Stimulated activated CD8-positive, alpha-beta memory T cell treated with anti-CD3 and anti-CD28 coated beads, Interleukin-15, amount 100 ng/mL, for 4 hours (primary cell): ENCODE measurements at regions not wholly inside any gene's neighbourhood (a gene's known extent, or its start where the extent isn't known, plus 50 kb on each side); places are given as distances from the start of the nearest gene placed in this dataset.

Experiments used
- DNase-seq, 2 donors: peaks; one replicate each; pipeline ENCODE4 v3.0.0-alpha.2; 2020; ENCODE audit warnings: low read depth in 2 of 2

DNA sequence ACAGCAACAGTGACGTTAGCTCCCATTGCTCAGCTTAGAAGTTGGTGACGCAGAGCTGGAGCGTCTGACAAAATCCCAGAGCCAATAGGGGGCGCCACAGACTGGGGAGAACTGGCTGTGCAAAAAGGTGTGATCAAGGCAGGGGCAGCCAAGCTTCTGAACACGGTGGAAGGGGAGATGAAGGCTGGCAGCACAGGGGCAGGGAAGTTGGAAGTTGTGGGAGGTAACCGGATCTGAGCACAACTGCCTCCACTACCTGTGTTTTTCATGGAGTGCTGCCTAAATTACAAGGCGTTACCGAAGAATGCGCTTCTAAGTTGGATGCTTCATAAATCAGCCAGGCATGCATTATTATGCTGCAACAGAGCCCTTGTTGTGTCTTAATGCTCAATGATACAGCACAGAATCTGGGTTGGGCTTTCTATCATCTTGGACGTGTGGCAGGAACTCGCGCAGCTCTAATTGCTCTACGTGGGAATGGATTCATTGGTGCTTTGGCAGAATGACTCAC lies 370.0 kb downstream of the SLC4A3 start:
- DNase-seq, result no peak

DNA sequence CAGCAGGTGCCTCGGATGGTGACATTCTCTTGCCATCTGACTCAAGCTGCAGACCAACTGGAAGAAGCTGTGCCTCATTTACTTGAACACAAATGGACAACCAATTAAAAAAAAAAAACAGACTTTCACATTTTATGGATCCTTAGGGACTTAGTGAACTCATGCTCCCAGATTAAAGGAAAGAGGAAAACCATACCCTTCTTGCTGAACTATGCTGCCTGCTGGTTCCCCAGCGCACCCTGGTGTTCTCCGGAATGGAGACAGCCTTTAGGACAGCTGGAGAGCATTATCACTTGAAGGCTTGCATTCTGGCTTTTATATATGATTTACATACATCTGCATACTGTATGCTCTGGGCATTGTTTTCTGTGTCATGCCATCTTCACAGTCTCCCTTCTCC lies 370.7 kb downstream of the SLC4A3 start:
- no peak for DNase-seq

DNA sequence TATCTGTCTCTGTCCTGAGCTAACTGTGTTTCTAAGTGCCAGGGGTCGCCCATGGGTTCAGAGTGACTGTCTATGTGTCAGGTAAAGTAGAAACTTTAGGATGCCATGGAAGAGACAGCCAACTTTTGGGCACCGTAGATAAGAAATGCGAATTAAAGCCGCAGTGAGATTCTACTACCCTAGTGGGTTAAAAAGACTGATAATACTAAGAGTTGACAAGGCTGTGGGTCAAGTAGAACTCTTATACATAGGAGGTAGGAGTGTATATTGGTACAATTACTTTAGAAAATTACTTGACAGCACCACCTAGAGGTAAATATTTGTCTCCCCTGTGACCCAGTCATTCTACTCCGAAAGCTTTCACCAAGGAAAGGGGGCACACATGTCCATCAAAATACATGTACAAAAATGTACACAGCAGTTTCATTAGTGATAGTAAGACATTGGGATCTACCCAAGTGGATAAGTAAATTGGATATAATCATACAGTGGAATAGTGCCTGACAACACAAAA lies 371.3 kb downstream of the SLC4A3 start:
- DNase-seq, result no peak

DNA sequence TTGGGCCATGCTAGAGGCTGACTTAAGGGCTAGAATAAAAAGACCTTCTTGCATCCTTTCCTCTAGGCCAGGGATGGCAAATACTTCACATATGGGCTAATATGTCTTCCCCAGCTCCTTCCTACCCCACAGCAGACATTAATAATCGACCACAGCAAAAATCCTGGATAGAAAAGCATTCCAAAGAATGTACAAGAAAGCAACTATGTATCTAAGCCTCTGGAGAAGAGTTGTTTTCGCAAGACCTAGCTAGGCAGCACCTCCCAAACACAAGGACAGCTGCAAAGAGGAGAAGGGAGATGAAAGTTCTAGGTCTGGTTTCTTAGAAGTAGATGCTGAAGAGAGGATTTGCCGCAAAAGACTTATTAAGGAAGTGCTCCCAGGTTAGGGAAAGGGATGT lies 372.6 kb downstream of the SLC4A3 start:
- DNase-seq, result no peak

DNA sequence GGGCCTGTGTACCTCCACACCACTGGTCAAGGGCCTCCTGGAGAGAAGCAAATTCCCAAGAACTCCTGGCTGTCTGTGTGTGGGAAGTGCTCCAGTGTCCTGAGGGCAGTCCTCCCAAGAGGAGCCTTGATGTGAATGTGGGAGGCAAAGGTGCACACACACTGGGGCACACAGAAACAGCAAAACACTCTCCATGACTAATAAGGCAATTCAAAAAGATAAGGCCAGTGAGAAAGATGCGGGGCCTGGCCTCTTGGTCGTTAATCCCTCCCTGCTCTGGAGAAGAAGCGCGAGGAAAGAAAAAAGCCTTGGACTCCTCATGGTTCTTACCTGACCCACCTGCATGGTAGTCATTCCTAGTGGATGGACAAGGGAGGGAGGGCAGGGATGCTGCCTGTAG lies 373.2 kb downstream of the SLC4A3 start:
- no peak for DNase-seq

DNA sequence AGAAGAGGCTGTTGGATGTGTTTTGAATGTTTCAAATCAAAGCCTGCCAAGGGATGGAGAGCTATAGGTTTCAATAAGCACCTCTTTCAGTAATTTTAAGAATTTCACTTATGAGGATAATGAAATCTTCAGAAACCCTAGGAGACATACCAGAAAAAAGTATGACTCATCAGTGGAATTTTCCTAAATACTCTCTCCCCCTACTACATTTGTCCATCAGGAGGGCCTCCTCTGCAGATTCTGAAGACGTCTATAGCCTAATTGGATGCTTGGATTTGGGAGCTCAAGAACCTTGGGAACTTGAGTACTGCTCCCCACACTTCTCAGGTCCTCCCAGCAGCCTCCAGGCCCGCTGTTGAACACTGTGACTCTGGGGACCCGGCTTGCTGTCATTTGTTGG lies 374.3 kb downstream of the SLC4A3 start:
- DNase-seq, result no peak

DNA sequence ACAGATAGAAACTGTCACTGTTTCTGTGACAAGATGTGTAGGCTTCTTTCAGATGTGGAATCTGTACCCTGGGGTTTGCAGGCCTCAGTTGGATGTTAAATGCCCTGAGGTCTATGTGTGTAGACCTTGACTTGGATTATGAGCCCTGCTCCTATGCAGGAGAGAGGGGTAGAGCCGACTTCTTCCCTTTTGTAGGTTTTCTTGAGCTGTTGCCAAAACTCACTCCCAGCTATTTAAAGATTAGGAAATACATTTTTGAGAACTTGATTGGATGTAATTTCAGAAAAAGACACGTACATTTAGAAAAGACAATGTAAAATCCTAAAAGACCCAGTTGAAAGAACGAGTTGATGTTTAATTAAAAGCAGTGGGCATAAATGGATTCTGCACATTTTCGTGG lies 374.8 kb downstream of the SLC4A3 start:
- DNase-seq, result no peak

DNA sequence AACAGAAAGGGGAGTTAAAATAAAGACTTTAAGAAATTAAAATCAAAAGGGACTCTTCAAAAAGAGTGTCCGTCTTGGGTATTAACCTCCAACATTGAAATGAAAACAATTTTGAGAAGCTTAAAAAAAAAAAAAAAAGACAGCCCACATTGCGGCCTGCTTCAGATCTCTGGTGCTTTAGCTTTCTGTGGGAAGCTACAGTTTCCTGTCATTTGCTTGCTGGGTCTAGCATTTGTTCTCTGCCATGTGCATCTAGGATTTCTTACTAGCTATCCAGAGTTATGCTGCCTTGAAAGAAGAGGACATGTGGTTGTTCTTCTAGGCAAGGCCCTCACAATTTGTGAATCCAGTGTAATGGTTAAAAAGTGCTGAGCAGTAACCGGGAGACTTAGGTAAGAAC lies 375.3 kb downstream of the SLC4A3 start:
- no peak for DNase-seq

DNA sequence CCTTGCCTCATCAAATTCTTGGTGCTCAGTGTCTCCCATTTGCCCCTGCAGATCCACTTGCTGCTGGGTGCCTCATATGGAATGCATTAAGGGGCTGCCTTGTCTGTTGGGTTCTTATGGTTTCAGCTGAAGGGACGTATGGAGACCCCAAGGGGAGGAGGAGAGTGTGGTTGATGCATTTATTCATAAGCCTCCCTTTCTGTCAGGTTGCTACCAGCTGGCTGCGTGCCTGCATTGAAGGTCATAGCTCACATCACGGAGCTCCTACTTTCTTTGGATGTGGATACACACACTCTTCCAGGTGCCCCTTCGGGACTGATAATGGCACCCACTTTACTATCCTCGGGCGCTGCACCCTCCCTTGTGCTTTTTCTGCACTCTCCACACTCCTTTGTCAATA lies 377.9 kb downstream of the SLC4A3 start:
- DNase-seq, result no peak

DNA sequence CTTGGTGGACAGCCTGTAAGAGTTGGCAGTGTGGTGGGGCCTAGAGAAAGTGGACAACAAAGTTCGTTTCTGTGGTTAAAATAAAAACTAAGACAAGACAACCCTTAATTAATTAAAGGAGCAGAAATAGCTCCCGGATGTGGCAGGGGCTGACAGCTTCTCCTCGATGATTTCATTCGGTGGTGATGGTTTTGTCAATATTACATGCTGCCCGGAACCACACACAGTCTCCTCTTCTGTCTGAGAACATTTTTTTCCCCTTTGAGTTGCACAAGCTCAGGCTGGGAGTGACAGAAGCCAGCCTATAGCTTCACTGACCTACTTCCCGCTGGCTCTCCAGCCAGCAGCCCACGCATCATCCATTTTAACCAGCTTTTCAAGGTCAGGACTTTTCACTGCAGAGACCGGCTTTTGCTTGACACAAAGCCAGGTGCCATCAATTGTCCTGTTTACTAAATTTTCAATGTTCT lies 378.8 kb downstream of the SLC4A3 start:
- DNase-seq, result no peak

DNA sequence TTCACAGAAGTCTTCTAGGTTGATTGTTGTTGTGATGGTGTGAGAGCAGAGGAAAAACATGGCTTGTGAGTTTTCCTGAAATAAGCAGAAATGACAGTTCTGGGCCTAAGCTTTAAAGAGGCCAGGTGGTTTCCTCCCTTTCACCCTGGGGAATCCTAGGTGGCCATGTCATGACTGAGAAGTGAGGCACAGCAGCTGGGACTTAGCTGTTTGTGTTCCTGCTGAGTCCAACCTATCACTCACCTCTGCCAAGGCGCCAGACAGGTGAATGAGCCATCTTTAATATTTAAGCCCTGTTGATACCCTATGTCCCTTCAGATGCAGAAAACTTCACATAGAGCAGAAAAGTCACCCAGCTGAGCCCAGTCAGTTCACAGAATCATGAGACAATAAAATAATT lies 384.4 kb downstream of the SLC4A3 start:
- no peak for DNase-seq

DNA sequence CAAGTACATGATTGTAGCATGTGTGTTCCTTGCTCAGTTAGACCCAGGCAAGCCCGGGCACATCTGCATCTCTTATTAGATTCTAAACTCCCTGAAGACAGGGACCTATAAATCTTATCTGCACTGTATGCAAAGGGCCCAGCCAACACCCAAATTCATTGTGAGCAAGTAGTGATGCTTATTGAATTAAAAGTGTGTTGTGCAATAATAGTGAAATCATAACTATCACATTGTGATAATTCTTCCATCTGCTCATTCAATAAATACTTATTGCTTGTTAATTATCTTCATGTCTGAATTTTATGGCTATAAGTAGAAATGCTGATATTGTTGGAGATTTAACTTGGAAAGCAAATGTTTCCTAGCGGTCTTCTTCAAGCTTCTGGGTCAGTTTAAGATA lies 387.5 kb downstream of the SLC4A3 start:
- no peak for DNase-seq

DNA sequence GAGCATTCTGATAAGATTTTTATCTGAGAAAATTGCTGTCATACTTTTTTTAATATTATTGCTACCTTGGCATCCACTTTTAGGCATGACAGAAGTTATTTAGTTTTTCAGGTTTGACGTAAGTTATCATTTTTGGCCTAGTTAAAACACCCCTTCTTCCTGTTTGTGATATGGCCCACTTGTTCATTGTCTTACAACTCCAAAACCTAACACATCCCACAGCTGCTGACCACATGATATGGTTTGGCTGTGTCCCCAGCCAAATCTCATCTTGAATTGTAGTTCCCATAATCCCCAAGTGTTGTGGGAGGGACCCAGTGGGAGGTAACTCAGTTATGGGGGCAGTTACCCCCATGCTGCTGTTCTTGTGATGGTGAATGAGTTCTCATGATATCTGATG lies 388.1 kb downstream of the SLC4A3 start:
- no peak for DNase-seq

DNA sequence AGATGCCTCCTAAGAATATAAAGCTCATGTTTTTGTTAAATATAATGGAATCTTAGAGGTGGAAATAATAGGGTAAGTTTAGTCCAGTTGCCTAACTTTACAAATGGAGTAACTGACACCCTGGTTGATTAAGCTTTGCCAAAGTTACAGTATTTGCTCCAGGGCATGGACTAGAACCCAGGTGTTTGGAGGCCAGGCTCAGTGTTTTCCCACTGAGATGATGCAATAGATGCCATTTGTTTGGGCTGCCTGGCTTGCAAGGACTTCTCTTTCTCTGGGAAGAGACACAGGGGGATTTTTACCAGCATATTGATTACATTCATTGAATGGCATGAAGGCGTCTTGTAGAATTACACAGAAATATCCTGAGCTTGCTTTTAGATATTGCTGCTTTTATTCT lies 397.8 kb downstream of the SLC4A3 start:
- DNase-seq, result no peak

DNA sequence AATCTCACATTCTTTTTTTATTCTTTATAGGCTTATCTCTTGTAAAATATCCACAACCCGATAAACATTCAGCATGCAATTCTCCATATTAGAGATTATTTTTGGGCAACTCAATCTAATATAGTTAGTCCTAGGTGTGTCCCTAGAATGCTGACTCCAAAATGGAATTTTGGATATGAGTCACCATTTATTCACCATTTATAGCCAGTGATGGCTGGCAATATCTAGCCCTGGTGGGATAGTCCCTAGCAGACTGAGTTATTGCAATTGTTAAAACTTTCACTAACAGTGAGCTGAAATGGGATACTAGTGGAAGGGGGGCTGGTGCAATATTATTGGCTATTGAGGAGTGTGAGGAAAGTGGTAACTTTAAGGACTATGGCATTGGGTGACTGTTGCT lies 401.6 kb downstream of the SLC4A3 start:
- DNase-seq, result no peak

DNA sequence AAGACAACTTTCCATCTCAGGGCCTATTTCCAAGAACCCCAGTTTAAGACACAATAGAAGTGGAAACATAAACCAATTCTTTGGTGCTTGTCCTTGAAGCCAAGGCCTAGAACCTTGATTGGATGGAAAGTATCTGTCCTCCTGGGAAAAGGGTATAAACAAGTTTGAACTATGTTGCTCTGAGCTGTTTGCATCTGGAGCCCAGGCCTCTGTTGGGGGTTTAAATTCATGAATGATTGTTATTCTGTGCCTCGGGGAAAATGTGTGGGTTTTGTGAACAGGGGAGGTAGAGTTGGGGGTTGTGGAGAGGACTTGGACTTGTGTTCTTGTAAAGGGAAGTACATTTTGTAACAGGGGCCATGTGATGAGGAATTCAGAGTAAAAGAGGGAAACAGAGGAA lies 406.1 kb downstream of the SLC4A3 start:
- no peak for DNase-seq

DNA sequence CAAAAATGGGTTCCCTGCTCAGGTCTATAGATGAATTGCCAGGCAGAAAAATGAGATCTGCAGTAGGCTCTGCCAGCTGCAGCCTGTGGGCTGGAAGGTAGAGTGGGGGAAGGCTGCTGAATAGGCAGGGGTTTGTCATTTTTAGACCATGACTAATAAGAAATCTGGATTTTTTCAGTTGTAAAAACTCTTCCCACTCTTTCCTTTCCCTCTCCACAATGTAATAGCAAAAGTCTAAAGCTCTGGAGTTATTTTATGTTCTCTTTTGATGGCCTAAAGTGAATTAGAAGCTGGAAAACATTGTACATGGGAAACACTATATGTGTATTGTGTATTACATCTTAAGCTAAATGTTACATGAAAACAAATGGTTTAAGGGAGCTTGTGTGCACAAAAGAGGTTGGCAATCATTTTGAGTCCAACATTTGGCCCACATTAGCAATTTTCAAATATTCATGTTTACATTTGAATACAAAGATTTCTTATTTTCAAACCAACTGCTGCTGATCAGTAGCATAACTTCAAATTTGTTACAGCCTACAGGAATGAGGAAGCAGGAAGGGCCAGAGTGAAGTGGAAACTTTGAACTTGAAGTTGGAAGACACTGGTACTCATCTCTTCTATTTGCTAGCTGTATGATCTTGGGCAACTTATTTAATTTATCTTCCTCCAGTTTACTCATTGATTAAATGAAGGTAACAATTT lies 407.1 kb downstream of the SLC4A3 start:
- no peak for DNase-seq

DNA sequence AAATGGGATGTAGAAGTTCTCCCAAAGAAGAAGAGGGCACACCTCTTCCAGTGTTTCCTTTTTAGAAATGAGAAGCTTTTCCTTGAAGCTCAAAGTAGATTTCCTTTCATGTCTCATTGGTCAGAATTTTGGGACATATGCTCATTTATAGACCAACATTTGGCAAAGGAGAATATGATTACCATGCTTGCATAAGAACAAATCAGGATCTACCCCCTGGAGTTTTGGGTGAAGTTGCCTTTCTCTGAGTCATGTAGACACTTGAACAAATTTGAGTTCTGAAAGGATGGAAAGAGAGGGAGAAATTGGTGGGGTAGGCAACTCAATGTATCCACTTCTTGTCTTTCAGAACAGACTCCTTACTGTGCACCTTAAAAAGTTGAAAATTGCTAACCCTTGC lies 409.0 kb downstream of the SLC4A3 start:
- DNase-seq, result no peak

DNA sequence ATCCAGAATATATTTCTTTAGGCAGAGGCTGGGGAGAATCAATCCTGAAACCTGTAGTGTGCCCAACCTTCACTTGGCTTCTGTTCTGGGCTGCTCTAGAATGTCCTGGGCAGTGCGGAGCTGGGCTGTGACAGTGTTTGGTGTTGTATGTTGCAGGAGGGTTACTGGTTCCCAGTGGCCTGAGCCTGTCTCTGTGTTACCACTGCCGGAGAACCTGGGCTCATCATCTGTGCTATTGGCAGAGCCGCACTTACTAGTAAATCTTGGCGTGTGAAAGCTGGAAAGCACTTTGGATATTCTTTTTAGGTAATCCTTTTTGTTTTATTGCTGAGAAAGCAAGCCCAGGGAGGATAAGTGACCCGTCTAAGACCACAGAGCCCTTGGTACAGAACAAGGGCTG lies 412.9 kb downstream of the SLC4A3 start:
- no peak for DNase-seq

DNA sequence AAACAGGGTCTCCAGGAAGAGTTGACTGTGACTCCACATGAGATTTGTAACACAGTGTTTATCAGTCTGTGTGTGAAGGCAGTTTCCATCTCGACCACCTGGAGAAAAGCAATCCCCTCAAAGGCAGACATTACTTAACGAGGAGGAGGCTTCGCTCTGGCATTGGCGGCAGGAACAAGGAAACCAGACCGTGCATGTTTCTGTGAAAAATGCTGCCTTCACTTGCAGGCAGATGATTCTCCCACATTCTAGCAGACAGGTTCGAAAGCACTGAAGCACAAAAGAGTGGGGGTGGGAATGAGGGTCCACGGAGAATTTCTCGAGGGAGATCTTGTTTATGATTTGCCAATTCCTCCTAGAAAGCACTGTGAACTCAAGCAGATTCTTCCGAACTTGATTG lies 414.0 kb downstream of the SLC4A3 start:
- no peak for DNase-seq

DNA sequence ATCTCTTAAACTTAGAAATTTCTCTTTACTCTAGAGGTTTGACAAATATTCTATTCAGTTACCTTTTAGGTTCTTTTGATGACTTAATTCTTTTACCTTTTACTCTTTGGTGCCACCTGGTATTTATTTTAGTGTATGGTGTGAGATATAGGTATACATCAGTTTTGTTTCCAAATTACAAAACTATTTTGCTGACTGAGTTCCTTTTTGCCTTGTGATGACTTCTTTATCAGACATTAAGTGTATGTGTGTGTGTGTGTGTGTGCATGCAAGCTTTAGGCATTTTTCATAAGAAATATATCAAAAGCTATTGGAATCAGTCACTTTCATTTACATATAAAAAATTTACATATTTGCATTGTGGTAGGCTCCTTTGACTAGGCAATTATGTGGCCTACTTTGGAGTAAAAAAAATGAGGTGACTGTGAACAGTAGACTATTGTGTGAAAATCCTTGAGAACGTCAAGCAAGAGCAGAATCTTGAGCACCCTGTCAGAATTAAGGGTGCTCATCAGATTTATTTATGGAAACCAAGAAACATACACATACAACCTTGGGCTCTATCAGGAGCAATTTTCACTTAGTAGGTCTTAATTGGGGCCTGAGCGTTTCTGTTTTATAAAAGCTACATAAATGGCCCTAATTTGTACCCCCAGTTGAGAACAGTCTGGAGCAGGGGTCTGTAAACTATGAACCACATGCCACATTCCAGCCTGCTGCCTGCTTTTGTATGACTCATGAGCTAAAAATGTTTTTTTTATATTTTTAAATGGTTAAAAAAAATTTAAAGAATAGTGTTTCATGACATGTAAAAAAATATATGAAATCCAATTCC lies 415.9 kb downstream of the SLC4A3 start:
- no peak for DNase-seq

DNA sequence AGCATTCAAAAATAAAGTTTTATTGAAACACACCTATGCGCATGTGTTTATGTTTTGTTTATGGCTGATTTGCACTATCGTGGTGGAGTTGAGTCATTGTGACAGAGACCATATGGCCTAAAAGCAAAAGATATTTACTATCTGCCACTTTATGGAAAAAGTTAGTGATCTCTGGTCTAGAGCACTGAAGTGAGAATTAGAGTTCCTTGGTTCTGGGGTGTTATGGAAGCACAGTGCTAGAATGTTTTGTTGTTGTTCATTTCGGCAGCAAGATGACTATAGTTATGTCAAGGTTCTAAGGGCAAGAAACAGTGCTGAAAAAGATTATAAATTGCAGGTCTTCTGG lies 416.5 kb downstream of the SLC4A3 start:
- no peak for DNase-seq

DNA sequence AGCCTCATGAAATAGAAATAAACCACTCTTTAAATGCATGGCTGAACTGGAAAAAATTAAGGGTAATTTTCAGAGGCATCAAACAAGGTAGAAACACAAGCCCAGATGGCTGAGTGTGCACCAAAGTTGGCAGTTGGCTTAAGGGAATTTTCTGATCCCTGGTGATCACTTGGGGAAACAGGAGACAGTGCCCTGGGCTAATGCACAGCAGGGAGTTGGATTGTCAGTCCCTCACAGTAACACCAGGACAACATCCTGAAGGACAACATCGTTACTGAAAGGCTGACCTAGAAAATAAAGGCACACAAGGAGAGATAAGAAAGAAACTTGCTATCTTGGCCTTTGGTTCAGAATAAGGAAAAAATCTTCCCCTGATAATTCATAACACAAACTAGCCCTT lies 417.0 kb downstream of the SLC4A3 start:
- DNase-seq, result no peak
